ENCODE measurements at regions not wholly inside any gene's neighbourhood (a gene's known extent, or its start where the extent isn't known, plus 50 kb on each side); places are given as distances from the start of the nearest gene placed in this dataset.

- TF ChIP-seq FOXA1 (IDR thresholded peaks at IDR 0.05) = no peak
- no peak for TF ChIP-seq HDGF (IDR thresholded peaks at IDR 0.05; ENCODE audit: borderline replicate concordance)
- TF ChIP-seq LEF1 (IDR thresholded peaks at IDR 0.05; ENCODE audit: borderline replicate concordance) = no peak
- no peak for TF ChIP-seq FOXK2 (IDR thresholded peaks at IDR 0.05)
- TF ChIP-seq FOXM1 (IDR thresholded peaks at IDR 0.05; ENCODE audit: borderline replicate concordance) = no peak
- TF ChIP-seq BHLHE40 (IDR thresholded peaks at IDR 0.05; ENCODE audit: borderline replicate concordance) = no peak
- no peak for TF ChIP-seq ELF4 (IDR thresholded peaks at IDR 0.05)
- no peak for TF ChIP-seq NFRKB (IDR thresholded peaks at IDR 0.05)
- TF ChIP-seq CTBP1 (IDR thresholded peaks at IDR 0.05; ENCODE audit: borderline replicate concordance) = no peak
- TF ChIP-seq ARNT (IDR thresholded peaks at IDR 0.05) = no peak
- no peak for TF ChIP-seq TARDBP (IDR thresholded peaks at IDR 0.05)
- ChIA-PET POLR2A (no interaction called here), CTCF (no interaction called here)
- no peak for DNase-seq (ENCODE audit: extremely low spot score)
These were observed 61.3 kb upstream of the GPRIN3 start for GRCh38 chr4:89368861-89369260.

GRCh38 chr4:89365776-89366175, 58.2 kb upstream of the GPRIN3 start:
- DNase-seq (ENCODE audit: extremely low spot score) = no peak
- no peak for TF ChIP-seq SP1 (IDR thresholded peaks at IDR 0.05)
- TF ChIP-seq NFRKB (IDR thresholded peaks at IDR 0.05) = no peak
- TF ChIP-seq LEF1 (IDR thresholded peaks at IDR 0.05; ENCODE audit: borderline replicate concordance) = no peak
- TF ChIP-seq SUZ12 (IDR thresholded peaks at IDR 0.05) = no peak
- no peak for TF ChIP-seq ZNF384 (IDR thresholded peaks at IDR 0.05)
- TF ChIP-seq FOXM1 (IDR thresholded peaks at IDR 0.05; ENCODE audit: borderline replicate concordance) = no peak
- TF ChIP-seq L3MBTL2 (conservative IDR thresholded peaks at IDR 0.05) = no peak
- TF ChIP-seq CTBP1 (IDR thresholded peaks at IDR 0.05; ENCODE audit: borderline replicate concordance) = no peak
- TF ChIP-seq, protein P1, sequence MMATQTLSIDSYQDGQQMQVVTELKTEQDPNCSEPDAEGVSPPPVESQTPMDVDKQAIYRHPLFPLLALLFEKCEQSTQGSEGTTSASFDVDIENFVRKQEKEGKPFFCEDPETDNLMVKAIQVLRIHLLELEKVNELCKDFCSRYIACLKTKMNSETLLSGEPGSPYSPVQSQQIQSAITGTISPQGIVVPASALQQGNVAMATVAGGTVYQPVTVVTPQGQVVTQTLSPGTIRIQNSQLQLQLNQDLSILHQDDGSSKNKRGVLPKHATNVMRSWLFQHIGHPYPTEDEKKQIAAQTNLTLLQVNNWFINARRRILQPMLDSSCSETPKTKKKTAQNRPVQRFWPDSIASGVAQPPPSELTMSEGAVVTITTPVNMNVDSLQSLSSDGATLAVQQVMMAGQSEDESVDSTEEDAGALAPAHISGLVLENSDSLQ (IDR thresholded peaks at IDR 0.05) = no peak
- no peak for TF ChIP-seq ELF4 (IDR thresholded peaks at IDR 0.05)
- TF ChIP-seq BHLHE40 (IDR thresholded peaks at IDR 0.05; ENCODE audit: borderline replicate concordance) = no peak
- TF ChIP-seq HDGF (IDR thresholded peaks at IDR 0.05; ENCODE audit: borderline replicate concordance) = no peak
- no peak for TF ChIP-seq FOXA1 (IDR thresholded peaks at IDR 0.05)
- no peak for TF ChIP-seq TARDBP (IDR thresholded peaks at IDR 0.05)
- ChIA-PET CTCF (no interaction called here), POLR2A (no interaction called here)

DNA sequence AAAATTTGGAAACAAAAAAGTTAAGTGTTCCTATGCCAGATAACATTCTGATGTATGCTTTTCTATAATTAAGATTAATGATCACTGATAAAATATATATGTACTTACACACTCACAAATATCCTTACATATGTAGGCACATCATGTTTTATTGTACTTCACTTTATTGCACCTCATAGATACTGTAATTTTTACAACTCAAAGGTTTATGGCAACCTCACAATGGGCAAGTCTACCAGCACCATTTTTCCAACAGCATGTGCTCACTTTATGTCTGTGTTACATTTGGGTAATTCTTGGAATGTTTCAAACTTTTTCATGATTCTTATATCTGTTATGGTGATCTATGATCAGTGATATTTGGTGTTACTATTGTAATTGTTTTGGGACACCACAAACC, 57.8 kb upstream of the GPRIN3 start:
- CTCF ChIA-PET = no interaction called here
- no peak for TF ChIP-seq SP1 (IDR thresholded peaks at IDR 0.05)
- no peak for TF ChIP-seq TARDBP (IDR thresholded peaks at IDR 0.05)
- no peak for TF ChIP-seq FOXA1 (IDR thresholded peaks at IDR 0.05)
- TF ChIP-seq FOXK2 (IDR thresholded peaks at IDR 0.05) = no peak
- TF ChIP-seq FOXM1 (IDR thresholded peaks at IDR 0.05; ENCODE audit: borderline replicate concordance) = no peak
- no peak for TF ChIP-seq L3MBTL2 (conservative IDR thresholded peaks at IDR 0.05)
- TF ChIP-seq SUZ12 (IDR thresholded peaks at IDR 0.05) = no peak
- POLR2A ChIA-PET = no interaction called here
- no peak for DNase-seq (ENCODE audit: extremely low spot score)

DNA sequence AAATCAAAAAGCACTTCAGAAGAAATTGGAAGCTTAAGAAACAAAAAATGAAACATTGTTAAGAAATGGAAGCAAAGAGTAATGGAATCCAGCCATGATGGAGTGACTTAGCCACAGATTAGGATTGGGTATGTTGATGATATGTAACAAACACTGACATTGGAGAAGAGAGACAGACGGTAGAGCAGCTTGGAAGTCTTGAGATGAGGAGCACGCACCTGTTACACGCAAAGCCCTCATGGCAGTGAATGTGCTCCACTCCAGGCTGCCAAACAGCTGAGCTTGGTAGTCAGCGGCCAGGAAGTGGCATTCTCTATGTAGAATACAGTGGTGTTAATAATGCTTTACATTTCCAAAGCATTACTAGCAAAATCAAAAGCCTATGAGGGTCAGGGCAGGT, 56.9 kb upstream of the GPRIN3 start:
- ChIA-PET CTCF (no interaction called here), POLR2A (no interaction called here)
- no peak for DNase-seq (ENCODE audit: extremely low spot score)
- TF ChIP-seq ARNT (IDR thresholded peaks at IDR 0.05) (no peak), TARDBP (IDR thresholded peaks at IDR 0.05) (no peak), BHLHE40 (IDR thresholded peaks at IDR 0.05; ENCODE audit: borderline replicate concordance) (no peak), FOXA1 (IDR thresholded peaks at IDR 0.05) (no peak), FOXM1 (IDR thresholded peaks at IDR 0.05; ENCODE audit: borderline replicate concordance) (no peak), HDGF (IDR thresholded peaks at IDR 0.05; ENCODE audit: borderline replicate concordance) (no peak), ZNF384 (IDR thresholded peaks at IDR 0.05) (no peak), CTBP1 (IDR thresholded peaks at IDR 0.05; ENCODE audit: borderline replicate concordance) (no peak), NFRKB (IDR thresholded peaks at IDR 0.05) (no peak), ELF4 (IDR thresholded peaks at IDR 0.05) (no peak), SUZ12 (IDR thresholded peaks at IDR 0.05) (no peak), SP1 (IDR thresholded peaks at IDR 0.05) (no peak)
- TF ChIP-seq, protein P1 (IDR thresholded peaks at IDR 0.05) = no peak

DNA sequence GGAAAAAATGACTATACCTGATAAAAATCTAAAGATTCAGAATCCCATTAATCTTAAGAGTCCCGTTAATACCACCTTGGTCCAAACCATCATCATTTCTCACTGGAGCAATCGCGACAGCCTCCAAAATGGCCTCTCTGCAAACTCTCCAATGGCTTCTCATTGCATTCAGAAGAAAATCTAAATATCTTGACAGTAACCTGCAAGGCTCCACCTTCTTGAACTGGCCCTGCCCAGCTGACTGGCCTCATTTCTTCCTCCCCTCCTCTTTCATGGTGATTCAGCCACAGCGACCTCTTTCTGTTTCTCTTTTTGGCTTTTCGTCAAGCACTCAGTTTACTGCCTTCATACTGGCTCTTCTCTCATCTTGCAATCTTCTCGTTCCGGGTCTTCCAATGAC, 56.2 kb upstream of the GPRIN3 start:
- ChIA-PET POLR2A (no interaction called here), CTCF (no interaction called here)
- DNase-seq (ENCODE audit: extremely low spot score) = no peak
- TF ChIP-seq ARNT (IDR thresholded peaks at IDR 0.05) = no peak
- no peak for TF ChIP-seq HDGF (IDR thresholded peaks at IDR 0.05; ENCODE audit: borderline replicate concordance)
- no peak for TF ChIP-seq FOXM1 (IDR thresholded peaks at IDR 0.05; ENCODE audit: borderline replicate concordance)
- TF ChIP-seq SP1 (IDR thresholded peaks at IDR 0.05) = no peak
- TF ChIP-seq TARDBP (IDR thresholded peaks at IDR 0.05) = no peak
- no peak for TF ChIP-seq FOXA1 (IDR thresholded peaks at IDR 0.05)
- no peak for TF ChIP-seq ZNF384 (IDR thresholded peaks at IDR 0.05)
- TF ChIP-seq FOXK2 (IDR thresholded peaks at IDR 0.05) = no peak
- TF ChIP-seq BHLHE40 (IDR thresholded peaks at IDR 0.05; ENCODE audit: borderline replicate concordance) = no peak
- TF ChIP-seq L3MBTL2 (conservative IDR thresholded peaks at IDR 0.05) = no peak

- ChIA-PET CTCF (interaction anchor here (0.9 kb wide), 1 partner anchor 104 kb away, joined by 3 read pairs; no protein-coding TSS in a partner anchor), POLR2A (no interaction called here)
- DNase-seq (ENCODE audit: extremely low spot score) = peak; percentile 30
- TF ChIP-seq, protein P1 (IDR thresholded peaks at IDR 0.05) = peak; percentile 84
- no peak for TF ChIP-seq HDGF (IDR thresholded peaks at IDR 0.05; ENCODE audit: borderline replicate concordance)
These were observed 51.5 kb upstream of the GPRIN3 start for GRCh38 chr4:89358935-89359638.
